Ectodermal cell (in vitro differentiated cells): ENCODE measurements at regions not wholly inside any gene's neighbourhood (a gene's known extent, or its start where the extent isn't known, plus 50 kb on each side); places are given as distances from the start of the nearest gene placed in this dataset.

ENCODE experiments used
- H3K27ac ChIP-seq: 2 replicates; pipeline ENCODE4 v1.7.0; 2013; ENCODE audit warnings: mild to moderate bottlenecking, low read depth, low read length; ENCODE audit not compliant: insufficient read depth, poor library complexity, severe bottlenecking
- H3K27me3 ChIP-seq: 2 replicates; pipeline ENCODE4 v1.7.0; 2013; ENCODE audit warnings: mild to moderate bottlenecking, low read length; ENCODE audit not compliant: insufficient read depth, control insufficient read depth, poor library complexity, severe bottlenecking
- H3K36me3 ChIP-seq: one replicate; pipeline ENCODE4 v1.7.0; 2013; ENCODE audit warnings: low read length; ENCODE audit not compliant: control insufficient read depth, insufficient read depth
- H3K4me1 ChIP-seq: one replicate; pipeline ENCODE4 v1.7.0; 2013; ENCODE audit warnings: low read length; ENCODE audit not compliant: control insufficient read depth, insufficient read depth
- H3K4me3 ChIP-seq: 2 replicates; pipeline ENCODE4 v1.7.0; 2013; ENCODE audit warnings: low read depth, low read length, control low read depth; ENCODE audit not compliant: insufficient read depth
- H3K9me3 ChIP-seq: 2 replicates; pipeline ENCODE4 v1.7.0; 2013; ENCODE audit warnings: mild to moderate bottlenecking, low read length, moderate library complexity; ENCODE audit not compliant: control insufficient read depth
- WGBS, 2 experiments: methylation state at CpG; one replicate each; pipeline ENCODE4 v1.1.7; 2013; ENCODE audit warnings: missing lambda C conversion rate in 2 of 2; 5-methylcytosine and 5-hydroxymethylcytosine counted together

- H3K36me3 ChIP-seq = no peaks in the 10 kb centered on the region
- H3K9me3 ChIP-seq = no peaks in the 10 kb centered on the region
- no peak overlapping the region for H3K27ac ChIP-seq
- WGBS, 2 experiments = 88 to 95% methylated on average over 2 of the region's 2 CpGs
- no peaks in the 10 kb centered on the region for H3K27me3 ChIP-seq
- H3K4me1 ChIP-seq = no peaks in the 10 kb centered on the region
- H3K4me3 ChIP-seq = no peak overlapping the region
Observed at GRCh38 chr3:5796541-5796940, 609.0 kb downstream of the EDEM1 start.

GRCh38 chr3:5798809-5799208 lies 611.3 kb downstream of the EDEM1 start:
- H3K9me3 ChIP-seq = no peaks in the 10 kb centered on the region
- H3K4me1 ChIP-seq = no peaks in the 10 kb centered on the region
- 96 to 100% methylated on average over 2 of the region's 2 CpGs for WGBS, 2 experiments
- H3K27ac ChIP-seq = no peak overlapping the region
- H3K36me3 ChIP-seq = no peaks in the 10 kb centered on the region
- no peaks in the 10 kb centered on the region for H3K27me3 ChIP-seq
- no peak overlapping the region for H3K4me3 ChIP-seq

GRCh38 chr3:5799398-5799797 lies 611.9 kb downstream of the EDEM1 start:
- Histone ChIP-seq H3K27me3 (no peaks in the 10 kb centered on the region), H3K27ac (no peak overlapping the region), H3K4me1 (no peaks in the 10 kb centered on the region), H3K9me3 (no peaks in the 10 kb centered on the region), H3K4me3 (no peak overlapping the region), H3K36me3 (no peaks in the 10 kb centered on the region)

- WGBS, 2 experiments = 88 to 94% methylated on average over 4 of the region's 4 CpGs
Observed at GRCh38 chr3:5800965-5801364, 613.5 kb downstream of the EDEM1 start.

GRCh38 chr3:5806192-5806591 lies 618.7 kb downstream of the EDEM1 start:
- no peaks in the 10 kb centered on the region for H3K36me3 ChIP-seq
- WGBS, 2 experiments = 64 to 82% methylated on average over 1 of the region's 1 CpG
- H3K4me1 ChIP-seq = no peaks in the 10 kb centered on the region
- no peaks in the 10 kb centered on the region for H3K27me3 ChIP-seq
- H3K4me3 ChIP-seq = no peak overlapping the region
- H3K9me3 ChIP-seq = no peaks in the 10 kb centered on the region
- no peak overlapping the region for H3K27ac ChIP-seq

More at GRCh38 chr3:5800965-5801364, 613.5 kb downstream of the EDEM1 start:
- Histone ChIP-seq H3K27ac (no peak overlapping the region), H3K4me1 (no peaks in the 10 kb centered on the region), H3K27me3 (no peaks in the 10 kb centered on the region), H3K36me3 (no peaks in the 10 kb centered on the region), H3K9me3 (no peaks in the 10 kb centered on the region), H3K4me3 (no peak overlapping the region)

- Histone ChIP-seq H3K27ac (no peak overlapping the region), H3K27me3 (no peaks in the 10 kb centered on the region), H3K36me3 (no peaks in the 10 kb centered on the region), H3K4me1 (no peaks in the 10 kb centered on the region), H3K9me3 (no peaks in the 10 kb centered on the region), H3K4me3 (no peak overlapping the region)
- 78 to 80% methylated on average over 8 to 9 of the region's 9 CpGs for WGBS, 2 experiments
Observed at GRCh38 chr3:5809586-5810246, 622.2 kb downstream of the EDEM1 start.

GRCh38 chr3:5811016-5811415 lies 623.5 kb downstream of the EDEM1 start:
- Histone ChIP-seq H3K36me3 (no peaks in the 10 kb centered on the region), H3K4me1 (no peaks in the 10 kb centered on the region), H3K4me3 (no peak overlapping the region), H3K27me3 (no peaks in the 10 kb centered on the region), H3K9me3 (no peaks in the 10 kb centered on the region), H3K27ac (no peak overlapping the region)
- 96 to 97% methylated on average over 3 of the region's 3 CpGs for WGBS, 2 experiments

GRCh38 chr3:5813521-5813920 lies 626.0 kb downstream of the EDEM1 start:
- Histone ChIP-seq H3K27me3 (no peaks in the 10 kb centered on the region), H3K4me1 (no peaks in the 10 kb centered on the region), H3K9me3 (no peaks in the 10 kb centered on the region), H3K36me3 (no peaks in the 10 kb centered on the region), H3K27ac (no peak overlapping the region), H3K4me3 (no peak overlapping the region)
- 76 to 100% methylated on average over 1 to 2 of the region's 2 CpGs for WGBS, 2 experiments

DNA sequence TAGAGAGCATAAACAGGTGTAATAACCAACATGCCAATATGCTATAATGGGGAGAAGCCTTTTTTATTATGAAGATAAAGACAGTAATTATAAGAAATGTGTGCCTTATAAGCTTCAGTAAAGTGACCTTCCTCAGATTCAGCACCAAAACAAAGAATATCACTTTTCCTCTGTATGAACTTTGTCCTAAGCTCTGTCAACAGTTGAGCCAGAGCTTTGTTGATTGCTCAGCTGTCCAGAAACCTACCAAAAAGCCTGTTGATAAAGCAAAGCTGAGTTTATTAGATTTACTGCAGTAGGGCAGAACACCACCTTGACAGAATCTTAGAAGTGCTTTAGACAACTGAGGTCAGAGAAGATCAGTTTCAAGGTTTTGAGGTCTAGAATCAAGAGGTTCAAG lies 635.3 kb downstream of the EDEM1 start:
- Histone ChIP-seq H3K4me1 (no peaks in the 10 kb centered on the region), H3K9me3 (no peaks in the 10 kb centered on the region), H3K4me3 (no peak overlapping the region), H3K27ac (no peak overlapping the region), H3K36me3 (no peaks in the 10 kb centered on the region), H3K27me3 (no peaks in the 10 kb centered on the region)

GRCh38 chr3:5826467-5826866 lies 639.0 kb downstream of the EDEM1 start:
- H3K9me3 ChIP-seq = no peaks in the 10 kb centered on the region
- no peaks in the 10 kb centered on the region for H3K4me1 ChIP-seq
- no peaks in the 10 kb centered on the region for H3K27me3 ChIP-seq
- no peak overlapping the region for H3K27ac ChIP-seq
- no peak overlapping the region for H3K4me3 ChIP-seq
- WGBS, 2 experiments = 89 to 97% methylated on average over 1 to 2 of the region's 2 CpGs
- H3K36me3 ChIP-seq = no peaks in the 10 kb centered on the region

DNA sequence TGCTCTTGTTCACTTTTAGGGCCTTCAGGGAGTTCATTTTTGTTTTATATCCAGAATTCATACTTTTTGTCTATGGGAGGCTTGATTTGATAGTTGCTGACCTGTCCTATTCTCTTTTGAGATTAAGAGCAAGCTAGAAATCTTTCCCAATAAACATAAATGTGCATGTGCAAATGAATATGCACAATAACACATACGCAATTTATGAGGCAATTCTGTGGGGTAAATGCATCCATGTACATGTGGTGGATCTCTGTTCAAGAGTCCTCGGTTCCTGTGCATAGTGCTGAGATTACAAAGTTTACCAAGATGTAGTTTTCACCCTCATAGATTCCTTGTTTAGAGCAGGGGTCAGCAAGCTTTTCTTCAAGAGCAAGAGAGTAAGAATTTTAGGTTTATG lies 640.7 kb downstream of the EDEM1 start:
- H3K36me3 ChIP-seq = no peaks in the 10 kb centered on the region
- no peaks in the 10 kb centered on the region for H3K9me3 ChIP-seq
- H3K27me3 ChIP-seq = no peaks in the 10 kb centered on the region
- H3K4me3 ChIP-seq = no peak overlapping the region
- H3K4me1 ChIP-seq = no peaks in the 10 kb centered on the region
- WGBS, 2 experiments = 84 to 92% methylated on average over 2 of the region's 2 CpGs
- no peak overlapping the region for H3K27ac ChIP-seq
